Keratinocyte (primary cell): ENCODE measurements at regions not wholly inside any gene's neighbourhood (a gene's known extent, or its start where the extent isn't known, plus 50 kb on each side); places are given as distances from the start of the nearest gene placed in this dataset.

Experiments
- CTCF ChIP-seq, 3 experiments: IDR thresholded peaks in 1 of 3; conservative IDR thresholded peaks in 1 of 3; optimal IDR thresholded peaks in 1 of 3; 2 replicates in 2 of 3; 3 replicates in 1 of 3; pipeline versions ENCODE3 to v1.5.1; 2011; ENCODE audit warnings: low read length in 3 of 3, mild to moderate bottlenecking in 3 of 3, moderate library complexity in 2 of 3, control low read depth in 1 of 3, inconsistent platforms in 1 of 3; ENCODE audit not compliant: insufficient read depth in 2 of 3; ENCODE audit errors: extremely low read depth in 1 of 3
- EZH2 ChIP-seq: IDR thresholded peaks from one replicate; pipeline ENCODE4 v1.6.1; 2012; ENCODE audit warnings: inconsistent platforms, mild to moderate bottlenecking, low read length, moderate library complexity

GRCh38 chr5:30928956-30929355 lies 264.5 kb upstream of the CDH6 start:
- TF ChIP-seq CTCF (optimal IDR thresholded peaks at IDR 0.05 in 1 of 3, IDR thresholded peaks at IDR 0.05 in 1 of 3, conservative IDR thresholded peaks at IDR 0.05 in 1 of 3; ENCODE audit: extremely low read depth in 1 of 3, insufficient read depth in 2 of 3, low read length in 3 of 3) (no peak), EZH2 (no peak)
